SK-N-SH (cell line): ENCODE measurements at regions not wholly inside any gene's neighbourhood (a gene's known extent, or its start where the extent isn't known, plus 50 kb on each side); places are given as distances from the start of the nearest gene placed in this dataset.

Experiments used
- CTCF ChIA-PET: fragments of 300-600, 350-600 bp; formaldehyde crosslinking; extraction: SDS; loops from one replicate; lab custom pipeline; 2021; lab: Yijun Ruan, JAX
- POLR2A ChIA-PET: fragments of 350-600 bp; sonication (Branson Sonifier 250); formaldehyde crosslinking; extraction: SDS; loops from one replicate; lab custom pipeline; 2020; ENCODE audit warnings: antibody characterized with exemption, inconsistent platforms; lab: Yijun Ruan, JAX
- DNase-seq: peaks from one replicate; pipeline ENCODE4 v3.0.0; 2012
- H2AFZ ChIP-seq: fragments of 200-600 bp; sonication (generic); 2 replicates; pipeline ENCODE4 v1.8.1; 2016; ENCODE audit warnings: antibody characterized with exemption, mild to moderate bottlenecking, low read depth
- H3F3A ChIP-seq: fragments of 200-600 bp; sonication (generic); replicated peaks from 2 replicates; pipeline ENCODE3; 2016; ENCODE audit warnings: antibody characterized with exemption, mild to moderate bottlenecking; ENCODE audit not compliant: insufficient read depth
- H3K27ac ChIP-seq, 2 experiments: fragments of 200-500 bp in 1 of 2; fragments of 200-600 bp in 1 of 2; sonication (Bioruptor generic) in 1 of 2; sonication (generic), shearing (Covaris generic) in 1 of 2; 2 replicates each; pipeline versions ENCODE4 v1.5.1 to v1.6.1; 2014 to 2016; ENCODE audit warnings: low read depth in 2 of 2, inconsistent platforms in 1 of 2, low read length in 1 of 2, mild to moderate bottlenecking in 1 of 2, mixed read lengths in 1 of 2
- H3K27me3 ChIP-seq: fragments of 200-600 bp; sonication (generic), shearing (Covaris generic); 2 replicates; pipeline ENCODE4 v1.6.1; 2016; ENCODE audit warnings: mixed run types; ENCODE audit not compliant: insufficient read depth
- H3K36me3 ChIP-seq, 2 experiments: fragments of 200-500 bp in 1 of 2; fragments of 200-600 bp in 1 of 2; sonication (Bioruptor generic) in 1 of 2; sonication (generic) in 1 of 2; replicated peaks in 1 of 2; 2 replicates each; pipeline versions ENCODE3 to v1.5.1; 2014 to 2016; ENCODE audit warnings: low read length in 1 of 2, mild to moderate bottlenecking in 1 of 2; ENCODE audit not compliant: insufficient read depth in 2 of 2, control insufficient read depth in 1 of 2
- H3K4me1 ChIP-seq, 2 experiments: fragments of 200-500 bp in 1 of 2; fragments of 200-600 bp in 1 of 2; sonication (Bioruptor generic) in 1 of 2; sonication (generic), shearing (Covaris generic) in 1 of 2; 2 replicates each; pipeline versions ENCODE4 v1.5.1 to v1.6.1; 2014 to 2016; ENCODE audit warnings: low read depth in 1 of 2, low read length in 1 of 2, mixed run types in 1 of 2; ENCODE audit not compliant: insufficient read depth in 2 of 2, control insufficient read depth in 1 of 2
- H3K4me2 ChIP-seq: fragments of 200-600 bp; sonication (generic), shearing (Covaris generic); 2 replicates; pipeline ENCODE4 v1.6.1; 2017; ENCODE audit warnings: mixed run types
- H3K4me3 ChIP-seq, 2 experiments: fragments of 200-500 bp in 1 of 2; fragments of 200-600 bp in 1 of 2; sonication (Bioruptor generic) in 1 of 2; sonication (generic), shearing (Covaris generic) in 1 of 2; 2 replicates each; pipeline versions ENCODE4 v1.5.1 to v1.8.1; 2014 to 2016; ENCODE audit warnings: low read depth in 2 of 2, inconsistent platforms in 1 of 2, low read length in 1 of 2, mild to moderate bottlenecking in 1 of 2, mixed read lengths in 1 of 2, moderate library complexity in 1 of 2
- H3K79me2 ChIP-seq: fragments of 200-600 bp; sonication (generic); 2 replicates; pipeline ENCODE4 v1.8.1; 2017; ENCODE audit warnings: mild to moderate bottlenecking; ENCODE audit not compliant: insufficient read depth
- H3K9ac ChIP-seq: fragments of 200-600 bp; sonication (generic); 2 replicates; pipeline ENCODE4 v1.6.1; 2017; ENCODE audit warnings: mixed run types
- H3K9me2 ChIP-seq: fragments of 200-600 bp; sonication (generic); 2 replicates; pipeline ENCODE4 v1.6.1; 2017; ENCODE audit warnings: mixed run types
- H3K9me3 ChIP-seq: fragments of 200-600 bp; sonication (generic); 2 replicates; pipeline ENCODE4 v1.6.1; 2017; ENCODE audit warnings: mixed run types, mild to moderate bottlenecking, moderate library complexity
- H4K20me1 ChIP-seq: fragments of 200-600 bp; sonication (generic); 2 replicates; pipeline ENCODE4 v1.6.1; 2017; ENCODE audit warnings: mild to moderate bottlenecking, mixed run types; ENCODE audit not compliant: insufficient read depth
- EP300 ChIP-seq, 2 experiments: IDR thresholded peaks; 2 replicates each; pipeline versions ENCODE4 v1.4.0 to v1.6.1; 2012; ENCODE audit warnings: borderline replicate concordance in 1 of 2, low read depth in 1 of 2, low read length in 1 of 2
- EZH2phosphoT487 ChIP-seq: fragments of 200-600 bp; sonication (generic); IDR thresholded peaks from 2 replicates; pipeline ENCODE4 v1.6.1; 2017; ENCODE audit warnings: low read depth, mixed run types, mild to moderate bottlenecking, antibody characterized with exemption, moderate library complexity, borderline replicate concordance
- FOSL2 ChIP-seq: IDR thresholded peaks from 2 replicates; pipeline ENCODE4 v1.4.0; 2012; ENCODE audit warnings: low read depth, mild to moderate bottlenecking, moderate library complexity, borderline replicate concordance
- GABPA ChIP-seq: IDR thresholded peaks from 2 replicates; pipeline ENCODE4 v1.4.0; 2012; ENCODE audit warnings: low read depth, mild to moderate bottlenecking
- GATA2 ChIP-seq: sonication (generic); formaldehyde crosslinking; IDR thresholded peaks from 2 replicates; pipeline ENCODE4 v1.5.0; 2020; ENCODE audit warnings: mild to moderate bottlenecking, missing genetic modification reagents
- JUND ChIP-seq: IDR thresholded peaks from 2 replicates; pipeline ENCODE4 v1.4.0; 2012
- MXI1 ChIP-seq: IDR thresholded peaks from 2 replicates; pipeline ENCODE4 v1.6.1; 2012; ENCODE audit warnings: mild to moderate bottlenecking, low read depth, low read length, improper control_type of control experiment
- POLR2AphosphoS5 ChIP-seq: IDR thresholded peaks from 2 replicates; pipeline ENCODE4 v1.6.1; 2012; ENCODE audit warnings: low read depth, low read length
- RCOR1 ChIP-seq: fragments of 150-350 bp; IDR thresholded peaks from 2 replicates; pipeline ENCODE4 v1.6.1; 2017; ENCODE audit warnings: antibody characterized with exemption, low read length
- SMC3 ChIP-seq: IDR thresholded peaks from 2 replicates; pipeline ENCODE4 v1.6.1; 2012; ENCODE audit warnings: low read depth, low read length, improper control_type of control experiment
- TAF1 ChIP-seq: IDR thresholded peaks from 2 replicates; pipeline ENCODE4 v1.6.1; 2012; ENCODE audit warnings: low read depth, mild to moderate bottlenecking, low read length, moderate library complexity, borderline replicate concordance
- TCF12 ChIP-seq: IDR thresholded peaks from 2 replicates; pipeline ENCODE4 v1.4.0; 2012
- WGBS: methylation state at CpG from one replicate; pipeline ENCODE4 v1.1.6; 2017; ENCODE audit warnings: low lambda C conversion rate; 5-methylcytosine and 5-hydroxymethylcytosine counted together
- TF ChIP-seq, protein P1 (sequence below): IDR thresholded peaks from 2 replicates; pipeline ENCODE4; 2012
- TF ChIP-seq, protein P2 (sequence below): fragments of 200-600 bp; sonication (generic); IDR thresholded peaks from 2 replicates; pipeline ENCODE4 v1.6.1; 2017; ENCODE audit warnings: antibody characterized with exemption, mild to moderate bottlenecking, moderate library complexity
- TF ChIP-seq, protein P3 (sequence below): IDR thresholded peaks from 2 replicates; pipeline ENCODE4 v1.4.0; 2012; ENCODE audit warnings: low read depth, borderline replicate concordance

DNA sequence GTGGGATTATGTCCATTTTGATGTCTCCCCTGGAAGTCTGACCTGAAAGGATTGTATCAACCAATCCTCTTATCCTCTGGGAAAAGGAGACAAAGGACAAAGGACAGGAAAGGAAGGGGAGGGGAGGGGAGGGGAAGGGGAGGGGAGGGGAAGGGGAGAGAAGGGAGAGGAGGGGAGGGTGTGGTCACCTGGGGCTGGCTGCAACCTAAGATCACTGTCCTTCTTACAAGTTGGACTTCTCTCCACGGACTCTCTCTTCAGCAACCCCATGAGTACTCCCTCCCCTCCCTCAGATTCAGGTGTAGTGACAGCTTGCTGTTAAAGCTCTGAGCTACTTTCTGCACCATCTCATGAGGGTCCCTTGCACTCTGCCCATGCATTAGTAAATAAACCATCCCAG is 58.9 kb upstream of the KLHL31 start:
- H3K79me2 ChIP-seq = no peaks in the 10 kb centered on the region
- no peak overlapping the region for H3K4me3 ChIP-seq
- H2AFZ ChIP-seq = no peak overlapping the region
- ChIA-PET CTCF (interaction anchor here (1.2 to 10.5 kb wide), 10 partner anchors 11 to 240 kb away, joined by 4 to 159 read pairs (median 10); no protein-coding TSS in a partner anchor), POLR2A (no interaction called here)
- H3K9me3 ChIP-seq = no peaks in the 10 kb centered on the region
- no peaks in the 10 kb centered on the region for H3K36me3 ChIP-seq
- TF ChIP-seq SMC3 (no peak), GATA2 (CRISPR knock-in tag) (no peak), EZH2phosphoT487 (no peak), EP300 (IDR thresholded peaks at IDR 0.05; ENCODE audit: borderline replicate concordance in 1 of 2, low read depth in 1 of 2, low read length in 1 of 2) (no peak), TAF1 (no peak), FOSL2 (no peak), TCF12 (no peak), RCOR1 (no peak), MXI1 (no peak), JUND (no peak), POLR2AphosphoS5 (no peak), GABPA (no peak)
- TF ChIP-seq, protein P1, sequence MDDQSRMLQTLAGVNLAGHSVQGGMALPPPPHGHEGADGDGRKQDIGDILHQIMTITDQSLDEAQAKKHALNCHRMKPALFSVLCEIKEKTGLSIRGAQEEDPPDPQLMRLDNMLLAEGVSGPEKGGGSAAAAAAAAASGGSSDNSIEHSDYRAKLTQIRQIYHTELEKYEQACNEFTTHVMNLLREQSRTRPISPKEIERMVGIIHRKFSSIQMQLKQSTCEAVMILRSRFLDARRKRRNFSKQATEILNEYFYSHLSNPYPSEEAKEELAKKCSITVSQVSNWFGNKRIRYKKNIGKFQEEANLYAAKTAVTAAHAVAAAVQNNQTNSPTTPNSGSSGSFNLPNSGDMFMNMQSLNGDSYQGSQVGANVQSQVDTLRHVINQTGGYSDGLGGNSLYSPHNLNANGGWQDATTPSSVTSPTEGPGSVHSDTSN = no peak
- TF ChIP-seq, protein P2, sequence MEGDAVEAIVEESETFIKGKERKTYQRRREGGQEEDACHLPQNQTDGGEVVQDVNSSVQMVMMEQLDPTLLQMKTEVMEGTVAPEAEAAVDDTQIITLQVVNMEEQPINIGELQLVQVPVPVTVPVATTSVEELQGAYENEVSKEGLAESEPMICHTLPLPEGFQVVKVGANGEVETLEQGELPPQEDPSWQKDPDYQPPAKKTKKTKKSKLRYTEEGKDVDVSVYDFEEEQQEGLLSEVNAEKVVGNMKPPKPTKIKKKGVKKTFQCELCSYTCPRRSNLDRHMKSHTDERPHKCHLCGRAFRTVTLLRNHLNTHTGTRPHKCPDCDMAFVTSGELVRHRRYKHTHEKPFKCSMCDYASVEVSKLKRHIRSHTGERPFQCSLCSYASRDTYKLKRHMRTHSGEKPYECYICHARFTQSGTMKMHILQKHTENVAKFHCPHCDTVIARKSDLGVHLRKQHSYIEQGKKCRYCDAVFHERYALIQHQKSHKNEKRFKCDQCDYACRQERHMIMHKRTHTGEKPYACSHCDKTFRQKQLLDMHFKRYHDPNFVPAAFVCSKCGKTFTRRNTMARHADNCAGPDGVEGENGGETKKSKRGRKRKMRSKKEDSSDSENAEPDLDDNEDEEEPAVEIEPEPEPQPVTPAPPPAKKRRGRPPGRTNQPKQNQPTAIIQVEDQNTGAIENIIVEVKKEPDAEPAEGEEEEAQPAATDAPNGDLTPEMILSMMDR = no peak
- TF ChIP-seq, protein P3, sequence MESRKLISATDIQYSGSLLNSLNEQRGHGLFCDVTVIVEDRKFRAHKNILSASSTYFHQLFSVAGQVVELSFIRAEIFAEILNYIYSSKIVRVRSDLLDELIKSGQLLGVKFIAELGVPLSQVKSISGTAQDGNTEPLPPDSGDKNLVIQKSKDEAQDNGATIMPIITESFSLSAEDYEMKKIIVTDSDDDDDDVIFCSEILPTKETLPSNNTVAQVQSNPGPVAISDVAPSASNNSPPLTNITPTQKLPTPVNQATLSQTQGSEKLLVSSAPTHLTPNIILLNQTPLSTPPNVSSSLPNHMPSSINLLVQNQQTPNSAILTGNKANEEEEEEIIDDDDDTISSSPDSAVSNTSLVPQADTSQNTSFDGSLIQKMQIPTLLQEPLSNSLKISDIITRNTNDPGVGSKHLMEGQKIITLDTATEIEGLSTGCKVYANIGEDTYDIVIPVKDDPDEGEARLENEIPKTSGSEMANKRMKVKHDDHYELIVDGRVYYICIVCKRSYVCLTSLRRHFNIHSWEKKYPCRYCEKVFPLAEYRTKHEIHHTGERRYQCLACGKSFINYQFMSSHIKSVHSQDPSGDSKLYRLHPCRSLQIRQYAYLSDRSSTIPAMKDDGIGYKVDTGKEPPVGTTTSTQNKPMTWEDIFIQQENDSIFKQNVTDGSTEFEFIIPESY = no peak
- no peak for DNase-seq
- H3K4me1 ChIP-seq = no peaks in the 10 kb centered on the region
- H3K9me2 ChIP-seq = no peaks in the 10 kb centered on the region
- H3K27me3 ChIP-seq = peaks cover 10% of the 10 kb centered on the region; the same call in 1 of the 2 replicates
- no peak overlapping the region for H3K27ac ChIP-seq
- no peak overlapping the region for H3K4me2 ChIP-seq
- H4K20me1 ChIP-seq = no peaks in the 10 kb centered on the region
- H3K9ac ChIP-seq = no peak overlapping the region
- H3F3A ChIP-seq = no peaks in the 10 kb centered on the region
- WGBS = 31% methylated on average over 1 of the region's 1 CpG
